ENCODE measurements at regions not wholly inside any gene's neighbourhood (a gene's known extent, or its start where the extent isn't known, plus 50 kb on each side); places are given as distances from the start of the nearest gene placed in this dataset.
"Not testable (repeated sequence)": the region's sequence is repeated elsewhere in the genome, so short reads cannot be mapped to it uniquely, and the experiment has no call there.

DNA sequence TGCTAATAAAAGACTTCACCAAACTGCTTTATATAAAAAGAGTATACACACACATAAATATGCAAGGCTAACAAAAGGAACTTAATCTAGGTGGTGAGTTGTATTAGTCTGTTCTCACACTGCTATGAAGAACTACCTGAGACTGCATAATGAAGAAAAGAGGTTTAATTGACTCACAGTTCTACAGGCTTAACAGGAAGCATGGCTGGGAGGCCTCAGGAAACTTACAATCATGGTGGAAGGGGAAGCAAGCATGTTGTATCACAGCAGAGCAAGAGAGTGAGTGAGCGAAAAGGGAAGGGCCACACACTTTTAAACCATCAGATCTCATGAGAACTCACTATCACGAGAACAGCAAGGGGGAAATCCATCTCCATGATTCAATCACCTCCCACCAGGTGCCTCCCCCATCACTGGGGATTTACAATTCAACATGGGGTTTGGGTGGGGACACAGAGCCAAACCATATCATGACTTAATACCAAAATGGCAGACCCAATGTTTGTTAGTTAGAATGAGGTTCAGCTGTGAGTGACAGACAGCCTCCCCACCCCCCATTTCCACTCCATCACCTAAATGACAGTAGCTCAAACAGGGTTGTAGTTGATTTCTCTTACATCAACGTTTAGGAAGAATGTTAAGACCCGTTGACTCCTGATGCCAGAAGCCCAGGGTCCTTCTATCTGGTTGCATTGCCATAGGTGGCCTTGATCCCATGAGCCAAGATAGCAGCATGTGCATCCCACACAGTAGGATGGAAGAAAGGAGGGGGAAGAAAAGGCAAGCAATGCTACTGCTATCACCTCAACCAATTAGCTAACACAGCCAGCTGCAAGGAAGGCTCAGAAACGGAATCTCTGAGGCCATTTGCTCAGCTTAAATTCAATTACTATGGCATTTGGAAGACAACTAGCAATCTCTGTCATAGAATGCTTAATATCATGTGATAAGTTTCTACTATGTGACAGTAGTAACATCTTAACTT lies 77.0 kb downstream of the CCDC71L start:
- ChIA-PET CTCF (interaction anchor here (0.9 kb wide), 1 partner anchor 14 kb away, joined by 3 read pairs; no protein-coding TSS in a partner anchor), POLR2A (no interaction called here)
- no peak for DNase-seq (ENCODE audit: low read depth)
- Histone ChIP-seq H3K36me3 (ENCODE audit: control insufficient read depth, insufficient read depth, low read length) (no peaks in the 10 kb centered on the region), H3K27me3 (ENCODE audit: control insufficient read depth, insufficient read depth, low read length) (no peaks in the 10 kb centered on the region), H3K4me3 (ENCODE audit: low read depth, low read length) (no peak overlapping the region)
- no peak for TF ChIP-seq CTCF (IDR thresholded peaks at IDR 0.05; ENCODE audit: insufficient read depth, low read depth, low read length)

- no peak for DNase-seq (ENCODE audit: low read depth)
- ChIA-PET POLR2A (no interaction called here), CTCF (interaction anchor here (1.1 kb wide), 1 partner anchor 28 kb away, joined by 3 read pairs; no protein-coding TSS in a partner anchor)
- H3K36me3 ChIP-seq (ENCODE audit: control insufficient read depth, insufficient read depth, low read length): no peaks in the 10 kb centered on the region
- TF ChIP-seq CTCF (IDR thresholded peaks at IDR 0.05; ENCODE audit: insufficient read depth, low read depth, low read length): no peak
- H3K4me3 ChIP-seq (ENCODE audit: low read depth, low read length): no peak overlapping the region
- H3K27me3 ChIP-seq (ENCODE audit: control insufficient read depth, insufficient read depth, low read length): no peaks in the 10 kb centered on the region
Measured at GRCh38 chr7:106583100-106583499, 77.9 kb downstream of the CCDC71L start.

DNA sequence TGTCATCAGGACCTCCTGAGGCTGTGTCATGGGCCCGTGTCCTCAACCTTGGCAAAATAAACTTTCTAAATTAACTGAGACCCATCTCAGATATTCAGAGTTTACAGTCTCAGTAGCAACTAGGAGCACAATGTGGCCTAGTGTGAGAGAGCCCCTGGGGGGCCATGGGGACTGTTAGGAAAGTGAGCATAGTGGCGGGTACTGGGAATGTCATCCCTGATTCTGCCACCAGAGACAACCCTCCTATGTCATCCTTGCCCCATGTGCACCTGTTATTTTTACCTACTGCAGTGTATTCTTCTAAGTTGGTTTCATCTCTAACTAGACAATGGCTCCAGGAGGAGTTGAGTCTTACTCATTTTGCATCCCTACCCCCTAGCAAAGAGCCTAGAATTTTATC lies 78.6 kb downstream of the CCDC71L start:
- CTCF ChIA-PET: interaction anchor here (1.1 kb wide), 2 partner anchors 16 to 29 kb away, joined by 3 read pairs; no protein-coding TSS in a partner anchor
- no peak for DNase-seq (ENCODE audit: low read depth)
- POLR2A ChIA-PET: no interaction called here

DNA sequence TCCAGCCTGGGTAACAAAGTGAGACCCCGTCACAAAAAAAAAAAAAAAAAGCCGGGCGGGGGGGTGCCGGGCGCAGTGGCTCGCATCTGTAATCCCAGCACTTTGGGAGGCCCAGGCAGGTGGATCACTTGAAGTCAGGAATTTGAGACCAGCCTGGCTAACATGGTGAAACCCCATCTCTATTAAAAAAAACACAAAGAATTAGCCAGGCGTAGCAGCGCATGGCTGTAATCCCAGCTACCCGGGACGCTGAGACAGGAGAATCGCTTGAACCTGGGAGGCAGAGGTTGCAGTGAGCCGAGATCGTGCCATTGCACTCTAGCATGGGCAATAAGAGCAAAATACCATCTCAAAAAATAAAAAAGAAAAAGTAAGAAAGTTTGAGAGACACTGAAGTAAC lies 81.9 kb downstream of the CCDC71L start:
- H3K4me3 ChIP-seq (ENCODE audit: low read depth, low read length); H3K36me3 ChIP-seq (ENCODE audit: control insufficient read depth, insufficient read depth, low read length); DNase-seq (ENCODE audit: low read depth); CTCF ChIA-PET; H3K27me3 ChIP-seq (ENCODE audit: control insufficient read depth, insufficient read depth, low read length); POLR2A ChIA-PET: not testable (repeated sequence)

More for the DNA sequence above, 78.6 kb downstream of the CCDC71L start:
- TF ChIP-seq CTCF (IDR thresholded peaks at IDR 0.05; ENCODE audit: insufficient read depth, low read depth, low read length): no peak
- no peaks in the 10 kb centered on the region for H3K36me3 ChIP-seq (ENCODE audit: control insufficient read depth, insufficient read depth, low read length)
- H3K27me3 ChIP-seq (ENCODE audit: control insufficient read depth, insufficient read depth, low read length): no peaks in the 10 kb centered on the region
- H3K4me3 ChIP-seq (ENCODE audit: low read depth, low read length): no peak overlapping the region

DNA sequence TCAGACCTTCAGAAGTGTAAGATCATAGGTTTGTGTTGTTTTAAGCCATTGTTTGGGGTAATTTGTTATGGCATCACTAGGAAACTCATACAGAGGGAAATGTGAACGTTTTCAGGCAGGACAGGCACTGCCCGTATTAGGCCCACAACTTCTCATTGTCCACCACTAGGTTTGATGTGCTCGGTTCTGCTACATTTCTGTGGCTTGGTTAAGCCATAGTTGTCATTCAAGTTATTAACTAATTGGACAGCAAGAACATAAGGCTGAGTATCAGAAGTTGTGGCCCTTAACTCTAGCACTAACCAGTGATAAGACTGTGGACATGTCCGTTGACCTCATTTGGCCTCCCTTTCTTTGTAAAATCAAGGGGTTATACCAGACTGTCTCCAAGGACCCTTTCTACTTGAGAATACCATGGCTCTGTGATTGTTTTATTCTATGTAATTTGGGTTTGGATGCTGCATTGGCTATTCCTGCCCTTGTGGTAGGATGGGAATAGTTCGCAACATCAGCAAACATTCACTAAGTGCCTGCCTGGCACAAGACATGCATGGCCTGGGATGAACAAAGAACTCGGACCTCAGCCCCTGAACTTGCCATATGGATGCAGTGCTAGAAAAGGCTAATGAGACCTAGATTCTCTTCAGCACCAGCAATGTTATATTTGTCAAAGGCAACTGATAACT lies 85.7 kb downstream of the CCDC71L start:
- Histone ChIP-seq H3K36me3 (ENCODE audit: control insufficient read depth, insufficient read depth, low read length) (no peaks in the 10 kb centered on the region), H3K4me3 (ENCODE audit: low read depth, low read length) (no peak overlapping the region), H3K27me3 (ENCODE audit: control insufficient read depth, insufficient read depth, low read length) (no peaks in the 10 kb centered on the region)
- no peak for DNase-seq (ENCODE audit: low read depth)
- ChIA-PET POLR2A (no interaction called here), CTCF (interaction anchor here (1.6 kb wide), 1 partner anchor 86 kb away, joined by 4 read pairs; the partner anchor contains the start of gene CCDC71L)
- TF ChIP-seq CTCF (IDR thresholded peaks at IDR 0.05; ENCODE audit: insufficient read depth, low read depth, low read length): no peak
